Skeletal muscle tissue (tissue), 3 donors: ENCODE measurements at regions not wholly inside any gene's neighbourhood (a gene's known extent, or its start where the extent isn't known, plus 50 kb on each side); places are given as distances from the start of the nearest gene placed in this dataset.
"Not testable (repeated sequence)": the region's sequence is repeated elsewhere in the genome, so short reads cannot be mapped to it uniquely, and the experiment has no call there.

Experiments
- H3K27ac ChIP-seq: one replicate; pipeline ENCODE4 v1.7.0; 2013; ENCODE audit warnings: mild to moderate bottlenecking, low read depth, low read length, inconsistent platforms
- H3K27me3 ChIP-seq, 3 donors: one replicate each; pipeline ENCODE4 v1.7.0; 2013; ENCODE audit warnings: low read length in 3 of 3; ENCODE audit not compliant: control insufficient read depth in 3 of 3, insufficient read depth in 3 of 3
- H3K36me3 ChIP-seq, 3 donors: one replicate each; pipeline ENCODE4 v1.7.0; 2013; ENCODE audit warnings: low read length in 3 of 3; ENCODE audit not compliant: control insufficient read depth in 3 of 3, insufficient read depth in 3 of 3
- H3K4me1 ChIP-seq, 3 donors: one replicate each; pipeline ENCODE4 v1.7.0; 2013; ENCODE audit warnings: low read length in 3 of 3, mild to moderate bottlenecking in 3 of 3; ENCODE audit not compliant: control insufficient read depth in 3 of 3, insufficient read depth in 3 of 3
- H3K4me3 ChIP-seq, 3 donors: one replicate each; pipeline ENCODE4 v1.7.0; 2013; ENCODE audit warnings: low read length in 3 of 3
- H3K9ac ChIP-seq, 3 donors: one replicate each; pipeline ENCODE4 v1.7.0; 2013; ENCODE audit warnings: low read length in 3 of 3, mild to moderate bottlenecking in 3 of 3, moderate library complexity in 2 of 3, low read depth in 1 of 3
- H3K9me3 ChIP-seq, 3 donors: one replicate each; pipeline ENCODE4 v1.7.0; 2013; ENCODE audit warnings: low read length in 3 of 3; ENCODE audit not compliant: control insufficient read depth in 3 of 3
- donor health status: Osteomylitis.

DNA sequence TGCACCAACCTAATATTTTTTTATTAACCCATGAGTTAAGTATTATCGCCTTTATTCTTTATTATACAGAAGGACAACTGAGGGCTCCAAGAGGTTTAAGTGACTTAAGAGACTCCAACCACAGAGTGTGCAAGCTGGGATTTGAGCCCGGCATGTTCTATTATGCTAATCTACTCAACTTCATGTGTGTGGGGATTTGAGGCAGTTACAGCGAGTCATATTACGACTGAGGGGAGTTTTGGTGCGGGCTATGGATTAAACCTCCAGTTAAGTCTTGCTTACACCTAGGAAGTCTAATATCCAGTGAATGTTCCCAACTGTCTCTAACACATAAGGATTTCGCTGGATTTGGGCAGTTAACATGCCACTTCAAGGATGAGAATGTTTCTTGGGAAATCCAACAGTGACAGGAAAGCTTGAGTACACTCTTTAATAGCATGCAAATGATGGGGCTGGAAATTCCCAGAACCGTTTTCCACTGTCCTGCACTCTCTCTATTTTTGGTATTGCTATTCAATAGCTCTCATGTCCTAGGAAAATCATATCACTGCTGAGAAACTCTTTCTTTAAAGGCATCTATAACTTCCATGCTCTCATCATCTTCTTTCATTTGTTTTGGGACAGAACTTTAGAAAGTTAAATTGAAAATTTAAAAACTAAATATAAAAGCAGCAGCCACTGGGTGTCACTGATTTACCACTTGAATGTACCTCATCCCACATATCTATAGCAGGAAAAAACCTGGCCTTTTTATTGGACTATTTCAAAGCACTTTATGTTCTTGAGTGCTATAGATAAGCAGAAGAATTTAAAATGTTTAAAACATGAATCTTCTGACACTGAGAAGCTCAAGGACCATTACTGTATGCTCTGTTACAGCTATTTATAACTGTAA is 165.1 kb upstream of the TTC29 start:
- Histone ChIP-seq H3K4me3 (no peak overlapping the region), H3K27me3 (no peaks in the 10 kb centered on the region), H3K4me1 (no peaks in the 10 kb centered on the region), H3K9me3 (no peaks in the 10 kb centered on the region), H3K36me3 (no peaks in the 10 kb centered on the region), H3K9ac (peak overlapping the region in 1 of 3 donors; percentile 10), H3K27ac (no peak overlapping the region)

DNA sequence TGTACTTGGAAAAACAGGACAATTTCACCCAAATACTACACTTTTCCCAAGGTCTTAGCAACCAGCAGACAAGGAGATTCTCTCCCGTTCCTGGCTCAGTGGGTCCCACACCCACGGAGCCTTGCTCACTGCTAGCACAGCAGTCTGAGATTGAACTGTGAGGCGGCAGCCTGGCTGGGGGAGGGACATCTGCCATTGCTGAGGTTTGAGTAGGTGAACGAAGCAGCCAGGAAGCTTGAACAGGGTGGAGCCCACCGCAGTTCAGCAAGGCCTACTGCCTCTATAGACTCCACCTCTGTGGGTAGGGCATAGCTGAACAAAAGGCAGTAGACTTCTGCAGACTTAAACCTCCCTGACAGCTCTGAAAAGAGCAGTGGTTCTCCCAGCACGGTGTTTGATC is 166.5 kb upstream of the TTC29 start:
- not testable (repeated sequence) for H3K27me3 ChIP-seq, H3K9me3 ChIP-seq, H3K36me3 ChIP-seq, H3K4me1 ChIP-seq, H3K9ac ChIP-seq, H3K27ac ChIP-seq, H3K4me3 ChIP-seq

DNA sequence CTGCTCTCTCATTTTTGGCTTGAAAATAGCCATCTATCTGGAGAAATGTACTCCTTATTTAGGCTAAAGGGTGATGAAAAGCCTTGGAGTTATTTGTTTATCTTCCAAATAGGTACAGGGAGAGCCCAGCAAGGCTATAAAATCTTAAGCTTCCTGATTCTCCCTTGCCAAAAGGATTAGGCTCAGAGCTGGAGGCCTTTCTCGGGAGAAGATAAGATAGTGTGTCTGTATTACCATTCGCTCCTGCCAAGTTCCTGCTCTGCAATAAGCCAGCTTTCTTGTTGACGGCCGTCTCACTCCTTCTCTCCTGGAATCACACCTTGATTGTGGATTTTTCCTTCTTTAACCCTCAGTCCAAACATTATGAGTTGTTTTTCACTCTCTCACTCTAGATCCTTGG is 171.8 kb upstream of the TTC29 start:
- H3K27me3 ChIP-seq, result no peaks in the 10 kb centered on the region
- H3K9ac ChIP-seq, result no peak overlapping the region
- no peak overlapping the region for H3K4me3 ChIP-seq
- no peak overlapping the region for H3K27ac ChIP-seq
- no peaks in the 10 kb centered on the region for H3K36me3 ChIP-seq
- H3K9me3 ChIP-seq, result no peaks in the 10 kb centered on the region
- H3K4me1 ChIP-seq, result peaks cover 0 to 6% (median 6%) of the 10 kb centered on the region in 3 donors

DNA sequence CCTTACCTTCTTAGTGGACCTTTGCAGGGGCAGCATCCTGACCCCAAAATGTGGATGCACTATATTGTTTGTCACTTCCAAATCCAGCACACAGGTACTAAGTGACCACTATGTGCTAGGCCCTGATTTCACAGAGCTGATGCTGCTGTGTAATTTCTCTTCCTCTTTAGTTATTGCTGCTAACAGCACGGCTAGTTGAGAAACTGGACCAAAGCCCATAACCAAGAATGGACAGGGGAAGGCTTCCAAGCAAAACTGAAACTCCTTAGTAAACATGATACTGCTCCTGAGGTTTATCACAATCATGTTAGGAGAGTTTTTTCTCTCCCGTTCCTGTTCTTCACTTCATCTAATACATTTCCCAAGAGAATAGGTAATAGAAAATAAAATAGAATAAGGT is 172.9 kb upstream of the TTC29 start:
- peaks cover 0 to 6% (median 6%) of the 10 kb centered on the region in 3 donors for H3K4me1 ChIP-seq
- H3K27ac ChIP-seq, result no peak overlapping the region
- no peak overlapping the region for H3K4me3 ChIP-seq

DNA sequence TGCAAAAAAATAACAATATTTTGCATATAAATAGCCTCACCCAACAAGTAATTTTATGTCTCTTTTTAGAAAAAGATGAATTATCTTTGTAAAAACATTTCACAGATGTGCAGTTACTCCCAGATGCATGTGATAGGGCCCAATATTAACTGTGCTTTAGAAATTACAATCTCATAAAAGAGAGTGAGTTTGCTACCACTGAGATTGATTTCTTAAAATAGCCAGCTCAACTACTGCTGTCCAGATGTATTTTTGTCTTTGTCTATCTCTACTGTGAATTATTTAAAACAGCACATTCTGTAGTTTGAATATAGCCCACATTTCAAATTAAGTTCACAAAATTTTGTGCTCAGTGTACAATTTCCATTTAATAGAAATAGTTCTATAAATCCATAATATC is 177.0 kb upstream of the TTC29 start:
- H3K4me1 ChIP-seq, result peaks cover 0 to 3% (median under 1%) of the 10 kb centered on the region in 3 donors

More for the DNA sequence above, 172.9 kb upstream of the TTC29 start:
- Histone ChIP-seq H3K9ac (no peak overlapping the region), H3K9me3 (no peaks in the 10 kb centered on the region), H3K27me3 (no peaks in the 10 kb centered on the region), H3K36me3 (no peaks in the 10 kb centered on the region)

DNA sequence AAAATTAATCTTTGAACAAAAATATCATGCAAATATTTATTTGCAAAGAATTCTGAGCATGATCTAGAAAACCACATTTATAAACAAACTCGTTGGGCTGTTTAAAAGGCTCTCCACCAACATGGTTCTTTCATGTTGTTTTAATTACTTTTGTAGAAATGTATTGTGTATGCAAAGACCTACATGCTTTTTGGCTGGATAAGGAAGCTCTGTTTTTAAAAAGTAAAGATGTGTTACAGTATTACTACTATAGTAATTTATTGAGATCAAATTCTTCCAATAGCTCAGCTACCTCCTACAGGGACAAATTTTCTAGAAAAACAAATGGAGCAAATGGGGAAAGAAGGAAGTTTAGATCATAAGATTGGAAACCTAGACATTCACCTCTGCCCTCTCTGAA is 177.5 kb upstream of the TTC29 start:
- H3K4me1 ChIP-seq, result peaks cover 0 to 3% (median 0%) of the 10 kb centered on the region in 3 donors
- no peak overlapping the region for H3K27ac ChIP-seq
- H3K27me3 ChIP-seq, result no peaks in the 10 kb centered on the region
- no peak overlapping the region for H3K4me3 ChIP-seq
- H3K9ac ChIP-seq, result no peak overlapping the region
- H3K9me3 ChIP-seq, result no peaks in the 10 kb centered on the region
- no peaks in the 10 kb centered on the region for H3K36me3 ChIP-seq

More for the DNA sequence above, 177.0 kb upstream of the TTC29 start:
- Histone ChIP-seq H3K9me3 (no peaks in the 10 kb centered on the region), H3K9ac (no peak overlapping the region), H3K36me3 (no peaks in the 10 kb centered on the region), H3K4me3 (no peak overlapping the region), H3K27ac (no peak overlapping the region), H3K27me3 (no peaks in the 10 kb centered on the region)

DNA sequence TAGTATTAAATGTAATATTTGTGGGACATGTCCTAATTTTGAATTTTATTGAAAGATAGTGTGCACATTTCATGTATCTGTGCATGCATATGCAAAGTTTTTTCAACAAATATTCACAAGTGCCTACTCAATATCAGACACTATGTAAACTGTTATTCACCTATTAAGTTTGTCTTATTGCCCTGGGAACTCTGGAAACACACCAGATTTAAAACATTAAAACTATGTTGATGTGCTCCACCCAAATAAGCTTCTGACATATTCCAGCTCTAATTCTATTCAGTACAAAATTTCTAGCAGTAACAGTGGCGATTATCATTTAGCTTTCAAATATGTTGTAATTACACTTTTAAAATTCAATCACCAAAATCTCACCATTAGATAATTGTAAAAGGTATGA is 183.1 kb upstream of the TTC29 start:
- H3K27me3 ChIP-seq, result no peaks in the 10 kb centered on the region
- H3K4me3 ChIP-seq, result no peak overlapping the region
- H3K36me3 ChIP-seq, result no peaks in the 10 kb centered on the region
- H3K27ac ChIP-seq, result no peak overlapping the region
- no peaks in the 10 kb centered on the region for H3K4me1 ChIP-seq
- H3K9ac ChIP-seq, result no peak overlapping the region
- H3K9me3 ChIP-seq, result no peaks in the 10 kb centered on the region

DNA sequence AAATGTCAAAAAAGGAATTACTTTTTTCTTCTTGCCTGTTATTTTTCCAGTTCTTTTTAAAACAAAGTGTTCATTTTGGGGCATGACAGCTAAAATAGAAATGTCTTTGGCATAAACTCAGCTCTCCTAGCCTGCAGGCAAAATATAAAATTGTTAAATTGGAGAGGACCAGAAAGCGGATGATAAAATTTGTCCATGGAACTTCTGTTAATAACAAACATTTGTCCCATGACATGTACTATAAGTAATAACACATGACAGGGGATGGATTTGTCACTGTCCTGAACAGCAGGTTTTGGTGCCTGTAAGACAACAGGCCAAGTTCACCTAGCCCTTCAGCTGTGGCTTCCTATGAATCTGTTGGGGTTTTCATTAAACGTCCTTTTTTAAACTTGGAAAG is 184.0 kb upstream of the TTC29 start:
- no peak overlapping the region for H3K9ac ChIP-seq
- no peaks in the 10 kb centered on the region for H3K4me1 ChIP-seq
- H3K27me3 ChIP-seq, result no peaks in the 10 kb centered on the region
- no peaks in the 10 kb centered on the region for H3K36me3 ChIP-seq
- H3K9me3 ChIP-seq, result no peaks in the 10 kb centered on the region
- no peak overlapping the region for H3K4me3 ChIP-seq
- no peak overlapping the region for H3K27ac ChIP-seq

DNA sequence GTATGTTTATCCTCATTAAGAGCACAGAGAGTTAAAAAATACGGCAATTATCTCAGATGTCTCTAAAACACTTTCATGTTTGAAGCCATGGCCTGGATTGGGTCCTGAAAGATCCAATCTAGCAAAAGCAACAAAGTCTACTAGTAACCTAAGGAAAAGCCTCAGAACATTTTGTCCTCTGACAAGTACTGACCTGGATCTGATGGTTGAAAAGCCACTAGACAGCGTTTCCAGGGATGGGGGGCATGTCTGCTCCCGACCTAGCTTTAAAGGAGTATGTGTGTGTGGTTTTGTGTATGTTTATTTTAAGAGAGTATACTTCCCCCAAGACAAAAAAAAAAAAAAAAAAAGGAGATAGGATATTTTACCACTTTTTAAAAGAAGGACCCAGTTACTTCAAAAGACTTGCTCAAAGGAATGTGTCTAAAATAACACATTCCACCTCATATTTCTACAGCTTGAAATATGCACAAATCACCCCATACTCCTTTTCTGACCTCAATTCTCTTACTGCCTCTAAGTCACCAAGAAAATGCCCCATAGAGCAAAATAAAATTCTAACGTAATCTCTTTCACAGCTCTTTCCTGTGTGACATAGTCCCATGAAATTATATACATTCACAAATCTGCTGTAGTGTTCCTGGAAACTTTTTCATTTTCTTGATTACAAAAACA is 189.0 kb upstream of the TTC29 start:
- Histone ChIP-seq H3K36me3 (no peaks in the 10 kb centered on the region), H3K4me3 (no peak overlapping the region), H3K27me3 (no peaks in the 10 kb centered on the region), H3K27ac (no peak overlapping the region), H3K9me3 (no peaks in the 10 kb centered on the region), H3K9ac (no peak overlapping the region), H3K4me1 (peaks cover 0 to 3% (median 0%) of the 10 kb centered on the region in 3 donors)

DNA sequence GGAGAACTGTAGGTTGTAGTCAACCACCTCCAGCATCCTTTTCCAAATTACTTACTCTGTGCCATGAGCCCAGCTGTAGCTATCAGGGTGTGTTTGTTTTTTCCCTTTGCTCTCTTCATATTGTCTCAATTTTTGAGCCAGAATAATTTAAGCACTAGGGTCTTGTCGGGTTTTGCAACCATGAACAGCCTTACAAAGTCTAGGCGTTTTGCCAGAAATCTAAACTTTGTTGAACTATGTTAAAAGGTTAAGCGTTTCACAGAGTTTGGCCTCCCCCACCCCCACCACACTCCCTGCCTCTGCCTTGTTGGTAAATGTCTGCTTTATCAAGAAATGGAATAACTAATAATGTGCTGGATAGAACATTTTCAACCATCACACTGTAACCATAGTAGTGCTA is 190.6 kb upstream of the TTC29 start:
- no peak overlapping the region for H3K9ac ChIP-seq
- H3K27me3 ChIP-seq, result no peaks in the 10 kb centered on the region
- H3K27ac ChIP-seq, result no peak overlapping the region
- H3K4me3 ChIP-seq, result no peak overlapping the region
- H3K36me3 ChIP-seq, result no peaks in the 10 kb centered on the region
- H3K4me1 ChIP-seq, result peaks cover 0 to 3% (median 0%) of the 10 kb centered on the region in 3 donors
- H3K9me3 ChIP-seq, result no peaks in the 10 kb centered on the region
